ENCODE measurements at regions not wholly inside any gene's neighbourhood (a gene's known extent, or its start where the extent isn't known, plus 50 kb on each side); places are given as distances from the start of the nearest gene placed in this dataset.

DNA sequence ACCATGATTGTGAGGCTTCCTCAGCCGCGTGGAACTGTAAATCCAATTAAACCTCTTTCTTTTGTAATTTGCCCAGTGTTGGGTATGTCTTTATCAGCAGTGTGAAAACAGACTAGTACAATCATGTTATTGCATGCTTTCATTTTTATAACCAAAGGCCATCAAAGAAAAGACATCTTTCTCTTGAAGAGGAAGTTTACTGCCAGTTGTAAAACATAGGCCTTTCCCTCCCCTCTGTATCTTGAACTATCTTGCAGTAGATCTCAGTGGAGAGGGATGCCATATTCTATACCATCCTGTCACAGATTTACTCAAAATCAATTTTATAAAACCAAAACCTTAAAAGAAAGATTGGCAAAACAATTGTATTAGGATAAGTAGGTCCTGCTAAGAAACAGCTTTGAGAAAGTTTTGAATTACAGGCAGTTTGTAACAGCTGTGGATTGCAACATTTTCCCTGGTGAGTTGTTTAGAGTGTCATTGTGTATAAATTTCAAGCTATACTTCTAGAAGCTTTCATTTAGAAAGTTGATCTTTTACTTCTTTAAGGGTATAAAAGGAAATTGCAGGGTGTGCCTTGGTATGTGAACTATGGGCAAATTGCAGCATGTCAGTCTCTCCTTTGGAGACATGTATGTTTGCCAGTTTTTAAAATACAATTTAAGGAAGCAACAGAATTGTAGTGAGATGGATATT, 128.0 kb downstream of the ATP23 start:
- Histone ChIP-seq H3K9me3 (ENCODE audit: control insufficient read depth, insufficient read depth, low read length) (no peaks in the 10 kb centered on the region), H3K27ac (ENCODE audit: low read length) (no peak overlapping the region), H3K27me3 (ENCODE audit: control insufficient read depth, insufficient read depth, low read length) (no peaks in the 10 kb centered on the region), H3K4me3 (ENCODE audit: low read length) (no peak overlapping the region), H3K4me1 (ENCODE audit: control insufficient read depth, insufficient read depth, low read length) (no peaks in the 10 kb centered on the region), H3K36me3 (ENCODE audit: control insufficient read depth, insufficient read depth, low read length) (no peaks in the 10 kb centered on the region)
- DNase-seq (ENCODE audit: low read depth, low spot score): no peak
- no CpG with 5 or more reads among the region's 2 CpGs for WGBS (ENCODE audit: insufficient coverage, insufficient read length)

DNA sequence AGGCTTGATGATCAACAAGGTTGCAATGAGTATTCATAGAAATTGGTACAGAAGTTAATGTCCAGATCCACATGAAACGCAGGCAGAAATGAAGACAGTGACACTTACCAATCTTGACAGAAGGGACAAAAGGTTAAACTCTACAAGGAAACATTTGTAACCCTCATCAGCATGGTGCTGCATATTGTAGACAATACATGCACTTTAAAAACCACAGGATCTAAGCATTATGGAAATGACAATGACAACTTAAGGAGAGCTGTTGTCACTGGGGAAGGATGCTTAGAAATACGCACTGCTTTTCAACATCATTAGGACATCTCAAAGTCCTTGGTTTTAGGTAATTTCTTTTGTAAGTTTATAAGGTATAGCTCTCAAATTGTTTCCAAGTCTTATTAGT, 130.6 kb downstream of the ATP23 start:
- no CpG with 5 or more reads among the region's 2 CpGs for WGBS (ENCODE audit: insufficient coverage, insufficient read length)
- H3K4me3 ChIP-seq (ENCODE audit: low read length): no peak overlapping the region

DNA sequence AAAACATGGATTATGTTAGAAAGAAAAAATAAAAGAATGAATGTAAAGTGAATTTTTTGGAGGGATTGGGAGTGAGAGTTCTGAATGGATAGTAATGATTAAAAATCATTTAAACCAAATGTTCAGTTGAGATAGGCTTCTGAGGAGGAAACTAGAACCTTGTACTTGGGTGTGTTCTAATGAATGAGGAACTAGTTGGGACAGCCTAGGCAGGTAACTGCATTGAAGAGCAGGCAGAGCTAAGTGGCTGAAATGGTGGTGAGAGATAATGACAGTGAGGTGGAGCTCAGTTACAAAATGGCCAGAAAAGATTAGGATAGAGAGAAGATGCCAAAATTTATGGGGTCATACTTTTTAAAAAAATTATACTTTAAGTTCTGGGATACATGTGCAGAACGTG, 132.9 kb downstream of the ATP23 start:
- DNase-seq (ENCODE audit: low read depth, low spot score): no peak
- Histone ChIP-seq H3K27ac (ENCODE audit: low read length) (no peak overlapping the region), H3K27me3 (ENCODE audit: control insufficient read depth, insufficient read depth, low read length) (no peaks in the 10 kb centered on the region), H3K4me3 (ENCODE audit: low read length) (no peak overlapping the region), H3K36me3 (ENCODE audit: control insufficient read depth, insufficient read depth, low read length) (no peaks in the 10 kb centered on the region), H3K9me3 (ENCODE audit: control insufficient read depth, insufficient read depth, low read length) (no peaks in the 10 kb centered on the region), H3K4me1 (ENCODE audit: control insufficient read depth, insufficient read depth, low read length) (no peaks in the 10 kb centered on the region)
- WGBS (ENCODE audit: insufficient coverage, insufficient read length): no CpG with 5 or more reads among the region's 1 CpG

More for the DNA sequence above, 130.6 kb downstream of the ATP23 start:
- H3K9me3 ChIP-seq (ENCODE audit: control insufficient read depth, insufficient read depth, low read length): no peaks in the 10 kb centered on the region
- no peak overlapping the region for H3K27ac ChIP-seq (ENCODE audit: low read length)
- no peaks in the 10 kb centered on the region for H3K36me3 ChIP-seq (ENCODE audit: control insufficient read depth, insufficient read depth, low read length)
- H3K27me3 ChIP-seq (ENCODE audit: control insufficient read depth, insufficient read depth, low read length): no peaks in the 10 kb centered on the region
- no peak for DNase-seq (ENCODE audit: low read depth, low spot score)
- H3K4me1 ChIP-seq (ENCODE audit: control insufficient read depth, insufficient read depth, low read length): no peaks in the 10 kb centered on the region

GRCh38 chr12:58079806-58080205, 138.4 kb downstream of the ATP23 start:
- Histone ChIP-seq H3K27ac (ENCODE audit: low read length) (no peak overlapping the region), H3K4me1 (ENCODE audit: control insufficient read depth, insufficient read depth, low read length) (no peaks in the 10 kb centered on the region), H3K36me3 (ENCODE audit: control insufficient read depth, insufficient read depth, low read length) (no peaks in the 10 kb centered on the region), H3K27me3 (ENCODE audit: control insufficient read depth, insufficient read depth, low read length) (no peaks in the 10 kb centered on the region), H3K9me3 (ENCODE audit: control insufficient read depth, insufficient read depth, low read length) (no peaks in the 10 kb centered on the region), H3K4me3 (ENCODE audit: low read length) (no peak overlapping the region)
- no CpG with 5 or more reads among the region's 1 CpG for WGBS (ENCODE audit: insufficient coverage, insufficient read length)
- no peak for DNase-seq (ENCODE audit: low read depth, low spot score)

- H3K9me3 ChIP-seq (ENCODE audit: control insufficient read depth, insufficient read depth, low read length): no peaks in the 10 kb centered on the region
- DNase-seq (ENCODE audit: low read depth, low spot score): no peak
- no CpG with 5 or more reads among the region's 1 CpG for WGBS (ENCODE audit: insufficient coverage, insufficient read length)
Observed at GRCh38 chr12:58081488-58081887, 140.1 kb downstream of the ATP23 start.

DNA sequence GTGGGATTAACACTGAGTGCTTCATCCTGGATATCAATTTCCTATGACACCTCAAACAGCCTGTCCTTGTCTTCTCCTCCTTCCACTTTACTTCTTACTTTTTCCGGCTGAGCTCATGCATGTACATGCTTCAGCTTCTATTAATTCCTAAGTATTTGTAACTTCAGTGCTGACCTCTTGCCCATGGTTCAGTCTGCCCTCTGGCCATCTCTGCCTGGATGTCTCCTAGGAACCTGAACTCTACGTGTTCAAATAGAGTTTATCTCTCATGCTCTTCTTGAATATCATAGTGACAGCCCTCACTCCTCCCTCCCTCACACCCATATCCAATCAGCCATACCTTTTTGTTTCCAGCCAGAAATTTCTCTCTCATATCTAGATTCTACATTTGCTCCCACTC, 141.6 kb downstream of the ATP23 start:
- WGBS (ENCODE audit: insufficient coverage, insufficient read length): no CpG with 5 or more reads among the region's 2 CpGs

More at GRCh38 chr12:58081488-58081887, 140.1 kb downstream of the ATP23 start:
- no peak overlapping the region for H3K4me3 ChIP-seq (ENCODE audit: low read length)
- H3K36me3 ChIP-seq (ENCODE audit: control insufficient read depth, insufficient read depth, low read length): no peaks in the 10 kb centered on the region
- no peaks in the 10 kb centered on the region for H3K27me3 ChIP-seq (ENCODE audit: control insufficient read depth, insufficient read depth, low read length)
- no peak overlapping the region for H3K27ac ChIP-seq (ENCODE audit: low read length)
- H3K4me1 ChIP-seq (ENCODE audit: control insufficient read depth, insufficient read depth, low read length): no peaks in the 10 kb centered on the region

GRCh38 chr12:58086006-58086405, 144.6 kb downstream of the ATP23 start:
- no peak for DNase-seq (ENCODE audit: low read depth, low spot score)
- H3K4me1 ChIP-seq (ENCODE audit: control insufficient read depth, insufficient read depth, low read length): no peaks in the 10 kb centered on the region; the same call in 1 of the 2 replicates
- no CpG with 5 or more reads among the region's 2 CpGs for WGBS (ENCODE audit: insufficient coverage, insufficient read length)
- no peaks in the 10 kb centered on the region for H3K36me3 ChIP-seq (ENCODE audit: control insufficient read depth, insufficient read depth, low read length)
- no peak overlapping the region for H3K4me3 ChIP-seq (ENCODE audit: low read length)
- H3K27me3 ChIP-seq (ENCODE audit: control insufficient read depth, insufficient read depth, low read length): no peaks in the 10 kb centered on the region
- H3K9me3 ChIP-seq (ENCODE audit: control insufficient read depth, insufficient read depth, low read length): no peaks in the 10 kb centered on the region
- no peak overlapping the region for H3K27ac ChIP-seq (ENCODE audit: low read length)

More for the DNA sequence above, 141.6 kb downstream of the ATP23 start:
- Histone ChIP-seq H3K4me1 (ENCODE audit: control insufficient read depth, insufficient read depth, low read length) (no peaks in the 10 kb centered on the region; the same call in 1 of the 2 replicates), H3K4me3 (ENCODE audit: low read length) (no peak overlapping the region), H3K27me3 (ENCODE audit: control insufficient read depth, insufficient read depth, low read length) (no peaks in the 10 kb centered on the region), H3K36me3 (ENCODE audit: control insufficient read depth, insufficient read depth, low read length) (no peaks in the 10 kb centered on the region), H3K9me3 (ENCODE audit: control insufficient read depth, insufficient read depth, low read length) (no peaks in the 10 kb centered on the region), H3K27ac (ENCODE audit: low read length) (no peak overlapping the region)
- no peak for DNase-seq (ENCODE audit: low read depth, low spot score)

DNA sequence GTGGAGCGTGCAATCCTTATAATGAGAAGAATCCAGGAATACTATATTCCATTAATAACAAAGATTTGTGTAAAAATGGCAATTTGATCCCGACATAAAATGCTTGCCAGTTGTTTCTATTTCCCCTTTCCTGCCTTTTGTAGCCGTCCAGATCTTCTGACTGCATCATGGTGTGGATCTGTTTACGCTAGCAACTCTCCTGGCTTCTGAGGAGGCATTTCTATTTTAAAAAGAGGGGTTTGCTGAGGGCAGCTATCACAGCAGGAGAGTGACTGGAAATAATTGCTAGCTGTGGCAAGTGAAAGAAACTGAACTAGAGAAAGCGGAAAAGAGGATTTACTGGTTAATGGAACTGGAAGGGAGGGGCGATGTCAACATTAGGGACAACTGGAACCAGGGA, 145.6 kb downstream of the ATP23 start:
- H3K9me3 ChIP-seq (ENCODE audit: control insufficient read depth, insufficient read depth, low read length): no peaks in the 10 kb centered on the region
- DNase-seq (ENCODE audit: low read depth, low spot score): no peak
- H3K4me3 ChIP-seq (ENCODE audit: low read length): no peak overlapping the region
- H3K27ac ChIP-seq (ENCODE audit: low read length): no peak overlapping the region
- H3K4me1 ChIP-seq (ENCODE audit: control insufficient read depth, insufficient read depth, low read length): no peaks in the 10 kb centered on the region; the same call in 1 of the 2 replicates
- WGBS (ENCODE audit: insufficient coverage, insufficient read length): no CpG with 5 or more reads among the region's 6 CpGs
- no peaks in the 10 kb centered on the region for H3K36me3 ChIP-seq (ENCODE audit: control insufficient read depth, insufficient read depth, low read length)
- H3K27me3 ChIP-seq (ENCODE audit: control insufficient read depth, insufficient read depth, low read length): no peaks in the 10 kb centered on the region

DNA sequence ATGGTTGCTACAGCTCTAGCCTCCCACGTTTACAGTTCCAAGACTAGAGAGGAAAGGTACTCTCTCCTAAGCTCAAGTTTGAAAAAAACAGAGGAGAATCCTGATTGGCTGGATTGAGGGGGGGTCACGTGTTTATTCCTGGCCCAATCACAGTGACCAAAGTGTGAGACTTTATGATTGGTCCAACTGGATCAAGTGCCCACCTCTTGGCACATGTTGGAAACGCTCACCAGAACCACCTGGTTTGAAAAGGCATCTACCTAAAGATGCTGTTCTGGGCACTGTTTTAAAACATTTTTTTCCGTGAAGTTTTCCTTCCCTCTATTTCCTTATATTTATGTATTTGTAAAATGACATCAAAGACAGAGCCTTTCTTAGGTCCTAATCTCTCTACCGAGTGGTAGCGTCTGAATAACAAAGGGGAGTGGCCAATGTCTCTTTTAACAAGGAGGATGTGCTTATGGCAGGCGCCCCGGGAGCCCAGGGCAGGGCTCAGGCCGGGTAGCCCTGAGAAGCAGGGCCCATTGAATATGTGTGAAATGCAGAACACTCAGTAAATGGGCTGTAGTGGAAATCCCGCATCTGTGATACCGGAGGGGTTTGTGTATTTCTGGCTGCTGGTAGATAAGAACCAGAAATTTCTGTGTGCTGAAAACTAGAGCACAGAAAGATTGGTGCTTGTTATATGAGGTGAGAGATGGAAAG, 146.2 kb downstream of the ATP23 start:
- Histone ChIP-seq H3K4me1 (ENCODE audit: control insufficient read depth, insufficient read depth, low read length) (no peaks in the 10 kb centered on the region; the same call in 1 of the 2 replicates), H3K9me3 (ENCODE audit: control insufficient read depth, insufficient read depth, low read length) (no peaks in the 10 kb centered on the region), H3K36me3 (ENCODE audit: control insufficient read depth, insufficient read depth, low read length) (no peaks in the 10 kb centered on the region), H3K27me3 (ENCODE audit: control insufficient read depth, insufficient read depth, low read length) (no peaks in the 10 kb centered on the region), H3K4me3 (ENCODE audit: low read length) (no peak overlapping the region), H3K27ac (ENCODE audit: low read length) (no peak overlapping the region)
- no peak for DNase-seq (ENCODE audit: low read depth, low spot score)
- WGBS (ENCODE audit: insufficient coverage, insufficient read length): no CpG with 5 or more reads among the region's 11 CpGs

DNA sequence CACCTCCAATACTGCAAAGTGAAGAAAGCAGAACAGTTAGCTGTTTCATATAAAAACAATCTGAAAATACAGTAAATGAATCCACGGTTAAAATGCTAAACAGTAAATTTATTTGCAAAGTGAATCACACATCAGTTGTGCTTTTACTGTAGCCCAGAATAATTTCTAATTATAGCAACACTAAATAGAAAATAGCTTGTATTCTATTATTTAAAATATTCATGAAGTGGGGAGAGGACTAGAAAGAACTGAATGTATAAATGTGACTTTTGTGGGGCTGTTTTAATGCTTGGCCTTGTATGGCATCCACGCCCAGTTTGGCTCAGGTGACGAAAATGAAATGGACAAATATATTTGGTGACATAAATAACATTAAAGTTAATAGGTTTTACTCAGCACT, 148.2 kb downstream of the ATP23 start:
- H3K27ac ChIP-seq (ENCODE audit: low read length): no peak overlapping the region
- DNase-seq (ENCODE audit: low read depth, low spot score): no peak
- WGBS (ENCODE audit: insufficient coverage, insufficient read length): no CpG with 5 or more reads among the region's 3 CpGs
- no peaks in the 10 kb centered on the region; the same call in 1 of the 2 replicates for H3K4me1 ChIP-seq (ENCODE audit: control insufficient read depth, insufficient read depth, low read length)
- H3K9me3 ChIP-seq (ENCODE audit: control insufficient read depth, insufficient read depth, low read length): no peaks in the 10 kb centered on the region
- no peak overlapping the region for H3K4me3 ChIP-seq (ENCODE audit: low read length)
- no peaks in the 10 kb centered on the region for H3K27me3 ChIP-seq (ENCODE audit: control insufficient read depth, insufficient read depth, low read length)
- no peaks in the 10 kb centered on the region for H3K36me3 ChIP-seq (ENCODE audit: control insufficient read depth, insufficient read depth, low read length)
